GM12872 (cell line): ENCODE measurements at regions not wholly inside any gene's neighbourhood (a gene's known extent, or its start where the extent isn't known, plus 50 kb on each side); places are given as distances from the start of the nearest gene placed in this dataset.

Experiments
- CTCF ChIP-seq: IDR thresholded peaks from 3 replicates; pipeline ENCODE4 v1.5.1; 2011; ENCODE audit warnings: low read depth, mild to moderate bottlenecking, low read length, moderate library complexity; ENCODE audit not compliant: insufficient read depth

GRCh38 chr6:4510906-4511640 is 265.1 kb upstream of the CDYL start:
- TF ChIP-seq CTCF = no peak

- no peak for TF ChIP-seq CTCF
Observed at GRCh38 chr6:4510317-4510716, 265.9 kb upstream of the CDYL start.

GRCh38 chr6:4509506-4509905 is 266.7 kb upstream of the CDYL start:
- TF ChIP-seq CTCF = no peak

- TF ChIP-seq CTCF = no peak
Observed at GRCh38 chr6:4506792-4507191, 269.4 kb upstream of the CDYL start.

- no peak for TF ChIP-seq CTCF
Observed at GRCh38 chr6:4506223-4506622, 270.0 kb upstream of the CDYL start.

- TF ChIP-seq CTCF = no peak
Observed at GRCh38 chr6:4504700-4505099, 271.5 kb upstream of the CDYL start.

GRCh38 chr6:4503700-4504099 is 272.5 kb upstream of the CDYL start:
- TF ChIP-seq CTCF = no peak
